BLaER1 treated with 17β-estradiol and CSF1 and Interleukin-3, amounts not matched to agents 10 nM and 100 nM (cell line): ENCODE measurements at regions not wholly inside any gene's neighbourhood (a gene's known extent, or its start where the extent isn't known, plus 50 kb on each side); places are given as distances from the start of the nearest gene placed in this dataset.
"Not testable (repeated sequence)": the region's sequence is repeated elsewhere in the genome, so short reads cannot be mapped to it uniquely, and the experiment has no call there.

Experiments used
- H3K27ac ChIP-seq, 11 experiments: shearing (Covaris generic); formaldehyde crosslinking; 2 replicates each; pipeline ENCODE4 v1.8.1; 2022
- H3K27me3 ChIP-seq, 11 experiments: shearing (Covaris generic); formaldehyde crosslinking; 2 replicates each; pipeline ENCODE4 v1.8.1; 2022
- H3K36me3 ChIP-seq, 11 experiments: shearing (Covaris generic); formaldehyde crosslinking; 2 replicates each; pipeline ENCODE4 v1.8.1; 2022
- H3K4me1 ChIP-seq, 10 experiments: shearing (Covaris generic); formaldehyde crosslinking; 2 replicates each; pipeline ENCODE4 v1.8.1; 2022
- H3K4me2 ChIP-seq, 11 experiments: shearing (Covaris generic); formaldehyde crosslinking; 2 replicates each; pipeline ENCODE4 v1.8.1; 2022
- H3K4me3 ChIP-seq, 10 experiments: shearing (Covaris generic); formaldehyde crosslinking; 2 replicates each; pipeline ENCODE4 v1.8.1; 2022
- H3K9ac ChIP-seq, 11 experiments: shearing (Covaris generic); formaldehyde crosslinking; 2 replicates each; pipeline ENCODE4 v1.8.1; 2022
- H3K9me3 ChIP-seq, 11 experiments: shearing (Covaris generic); formaldehyde crosslinking; replicated peaks in 1 of 11; 2 replicates each; pipeline ENCODE4 v1.8.1; 2022
- H4K20me1 ChIP-seq, 11 experiments: shearing (Covaris generic); formaldehyde crosslinking; 2 replicates each; pipeline ENCODE4 v1.8.1; 2022
- Cebpa-rat ChIP-seq, 11 experiments: shearing (Covaris generic); IDR thresholded peaks; 2 replicates each; pipeline ENCODE4 v1.8.1; 2022

GRCh38 chrX:50967736-50968135 is 57.2 kb downstream of the BMP15 start:
- Histone ChIP-seq H3K9me3 (no peaks in the 10 kb centered on the region), H3K27me3 (peaks cover 80 to 98% (median 94%) of the 10 kb centered on the region in 11 experiments), H3K27ac (no peak overlapping the region), H3K36me3 (no peaks in the 10 kb centered on the region), H4K20me1 (peaks cover 0 to 2% (median 0%) of the 10 kb centered on the region in 11 experiments; a peak in 1 of 22 replicates), H3K4me3 (no peak overlapping the region), H3K4me1 (peaks cover 0 to 4% (median 0%) of the 10 kb centered on the region in 10 experiments; a peak in 1 of 20 replicates), H3K4me2 (no peak overlapping the region), H3K9ac (no peak overlapping the region)
- no peak for TF ChIP-seq Cebpa-rat (IDR thresholded peaks at IDR 0.05)

GRCh38 chrX:50968871-50969635 is 58.5 kb downstream of the BMP15 start:
- not testable (repeated sequence) for H4K20me1 ChIP-seq, H3K36me3 ChIP-seq, H3K4me1 ChIP-seq, H3K27ac ChIP-seq, H3K4me2 ChIP-seq, H3K9me3 ChIP-seq, H3K9ac ChIP-seq, H3K4me3 ChIP-seq
- peaks cover 73 to 98% (median 91%) of the 10 kb centered on the region in 11 experiments for H3K27me3 ChIP-seq

- Histone ChIP-seq H4K20me1 (peaks cover 0 to 2% (median 0%) of the 10 kb centered on the region in 11 experiments; a peak in 1 of 22 replicates), H3K4me2 (no peak overlapping the region), H3K36me3 (no peaks in the 10 kb centered on the region), H3K9me3 (no peaks in the 10 kb centered on the region), H3K4me1 (no peaks in the 10 kb centered on the region), H3K27me3 (peaks cover 65 to 98% (median 91%) of the 10 kb centered on the region in 11 experiments), H3K4me3 (no peak overlapping the region), H3K27ac (no peak overlapping the region), H3K9ac (no peak overlapping the region)
- no peak for TF ChIP-seq Cebpa-rat (IDR thresholded peaks at IDR 0.05)
Measured at GRCh38 chrX:50971395-50971794, 60.9 kb downstream of the BMP15 start.

DNA sequence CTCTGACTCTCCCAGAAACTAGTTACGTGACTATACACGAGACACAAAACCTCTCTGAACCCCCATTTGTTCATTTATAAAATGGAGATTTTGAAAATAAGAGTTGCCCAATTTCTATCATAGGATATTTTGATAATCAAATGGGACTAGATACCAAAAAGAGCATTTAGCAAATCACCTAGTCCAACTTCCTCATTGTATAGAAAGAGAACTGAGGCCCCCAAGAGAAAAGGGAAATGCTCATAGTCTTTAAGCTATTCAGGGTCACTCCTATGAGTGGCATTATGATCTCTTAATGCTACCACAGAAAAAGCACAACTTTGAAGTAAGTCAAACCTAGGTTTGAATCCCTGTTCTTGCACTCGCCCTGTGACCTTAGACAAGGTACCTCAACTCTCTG is 62.7 kb downstream of the BMP15 start:
- H3K27me3 ChIP-seq: peaks cover 69 to 100% (median 92%) of the 10 kb centered on the region in 11 experiments; a peak in 21 of 22 replicates
- no peak overlapping the region for H3K4me2 ChIP-seq
- no peak overlapping the region for H3K4me3 ChIP-seq
- no peak overlapping the region for H3K27ac ChIP-seq
- no peaks in the 10 kb centered on the region for H3K9me3 ChIP-seq
- no peak for TF ChIP-seq Cebpa-rat (IDR thresholded peaks at IDR 0.05)
- H3K36me3 ChIP-seq: no peaks in the 10 kb centered on the region
- no peaks in the 10 kb centered on the region for H3K4me1 ChIP-seq
- H4K20me1 ChIP-seq: peaks cover 0 to 2% (median 0%) of the 10 kb centered on the region in 11 experiments; a peak in 1 of 22 replicates
- no peak overlapping the region for H3K9ac ChIP-seq

DNA sequence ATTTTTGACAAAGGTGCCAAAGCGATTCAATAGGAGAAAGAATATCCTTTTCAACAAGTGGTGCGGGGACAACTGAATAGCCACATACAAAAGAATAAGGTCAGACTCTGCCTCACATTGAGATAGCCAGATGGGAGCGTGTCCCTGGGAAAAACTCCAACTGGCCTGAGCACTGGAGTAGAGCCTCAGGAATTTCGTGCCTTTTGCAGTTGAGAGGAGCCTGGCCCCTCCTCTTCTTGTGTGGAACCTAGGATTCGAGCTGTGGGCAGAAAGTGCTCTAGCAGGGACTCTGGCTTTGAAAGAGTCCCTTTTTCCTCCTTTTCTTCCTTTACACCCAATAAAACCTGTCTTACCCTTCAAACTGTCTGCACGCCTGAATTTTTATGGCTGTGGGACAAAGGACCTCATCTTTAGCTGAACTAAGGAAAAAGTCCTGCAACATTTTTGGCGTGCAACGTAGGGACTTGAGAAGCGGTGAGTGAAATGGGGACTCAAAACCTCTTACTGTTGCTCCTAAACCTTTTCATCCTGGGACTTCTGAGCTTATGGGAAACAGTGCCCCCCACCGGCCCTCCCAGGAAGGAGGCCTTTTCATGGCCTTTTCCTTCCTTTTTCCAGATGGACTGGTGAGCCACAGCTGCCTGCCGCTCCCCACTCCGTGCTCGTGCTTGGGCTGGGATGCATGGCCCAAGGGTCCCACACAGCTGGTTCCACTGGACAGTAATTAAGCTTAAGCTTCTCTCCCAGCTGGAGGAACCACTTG is 68.6 kb downstream of the BMP15 start:
- Histone ChIP-seq H3K4me1 (no peaks in the 10 kb centered on the region), H3K9me3 (no peaks in the 10 kb centered on the region), H3K36me3 (no peaks in the 10 kb centered on the region), H3K4me3 (no peak overlapping the region), H4K20me1 (no peaks in the 10 kb centered on the region; a peak in 3 of 22 replicates), H3K9ac (no peak overlapping the region), H3K27ac (no peak overlapping the region), H3K27me3 (peaks cover 90 to 100% (median 99%) of the 10 kb centered on the region in 11 experiments), H3K4me2 (no peak overlapping the region)
- no peak for TF ChIP-seq Cebpa-rat (IDR thresholded peaks at IDR 0.05)

DNA sequence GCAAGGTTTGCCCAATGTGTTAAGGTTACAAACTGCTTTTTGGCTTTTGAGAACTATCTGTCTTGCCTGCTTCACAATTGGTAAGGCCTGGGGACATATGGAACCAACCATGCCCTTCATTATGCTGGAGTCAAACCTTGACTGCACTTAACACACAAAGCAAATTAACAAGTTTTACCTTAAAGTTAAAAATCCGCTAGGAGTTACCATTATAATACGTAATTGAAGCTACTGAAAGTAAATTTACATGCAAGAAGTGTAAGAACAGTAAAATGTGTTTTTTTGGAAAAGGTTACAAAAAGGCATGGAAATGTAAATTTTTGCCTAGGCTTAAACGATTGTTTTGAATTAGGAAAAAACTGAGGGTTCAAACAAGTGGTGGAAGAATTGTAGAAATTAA is 69.7 kb downstream of the BMP15 start:
- H3K9ac ChIP-seq: no peak overlapping the region
- no peaks in the 10 kb centered on the region for H3K4me1 ChIP-seq
- H3K4me2 ChIP-seq: no peak overlapping the region
- H3K9me3 ChIP-seq: no peaks in the 10 kb centered on the region
- peaks cover 97 to 100% (median 99%) of the 10 kb centered on the region in 11 experiments for H3K27me3 ChIP-seq
- H4K20me1 ChIP-seq: no peaks in the 10 kb centered on the region; a peak in 3 of 22 replicates
- no peak overlapping the region for H3K27ac ChIP-seq
- no peaks in the 10 kb centered on the region for H3K36me3 ChIP-seq
- TF ChIP-seq Cebpa-rat (IDR thresholded peaks at IDR 0.05): no peak
- no peak overlapping the region for H3K4me3 ChIP-seq

GRCh38 chrX:50988649-50989048 is 78.1 kb downstream of the BMP15 start:
- H3K4me1 ChIP-seq: no peaks in the 10 kb centered on the region
- no peak overlapping the region for H3K9ac ChIP-seq
- no peak overlapping the region for H3K27ac ChIP-seq
- H3K36me3 ChIP-seq: no peaks in the 10 kb centered on the region
- no peaks in the 10 kb centered on the region for H3K9me3 ChIP-seq
- no peak overlapping the region for H3K4me2 ChIP-seq
- H4K20me1 ChIP-seq: peaks cover 0 to 7% (median 0%) of the 10 kb centered on the region in 11 experiments; a peak in 2 of 22 replicates
- H3K4me3 ChIP-seq: no peak overlapping the region
- peaks cover 76 to 84% (median 82%) of the 10 kb centered on the region in 11 experiments for H3K27me3 ChIP-seq
- no peak for TF ChIP-seq Cebpa-rat (IDR thresholded peaks at IDR 0.05)

DNA sequence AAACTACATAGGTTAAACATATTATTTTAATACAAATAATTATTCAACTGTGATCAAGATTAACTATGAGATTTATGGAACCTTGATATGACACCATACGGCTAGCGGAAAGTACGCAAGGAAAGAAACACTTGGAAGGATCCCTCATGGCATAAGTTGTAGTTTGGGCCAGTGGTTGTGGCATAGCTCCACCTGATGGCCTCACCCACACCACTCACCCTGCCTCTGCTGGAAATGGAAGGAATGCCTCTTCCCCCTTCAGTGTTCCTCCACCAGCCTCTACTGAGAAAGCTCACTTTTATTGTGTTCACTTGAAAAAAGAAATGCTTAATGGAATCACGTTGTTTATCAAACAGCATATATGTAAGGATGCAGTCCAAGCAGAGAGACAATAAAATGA is 86.4 kb downstream of the BMP15 start:
- Histone ChIP-seq H3K4me3 (no peak overlapping the region), H3K4me2 (no peak overlapping the region), H3K4me1 (peaks cover 0 to 13% (median 0%) of the 10 kb centered on the region in 10 experiments; a peak in 6 of 20 replicates), H3K27ac (no peak overlapping the region), H3K9me3 (no peaks in the 10 kb centered on the region), H3K9ac (no peak overlapping the region), H4K20me1 (0 out of 22 replicates have a peak, but pooled peaks cover 0 to 5% (median 0%) of the 10 kb centered on the region in 11 experiments), H3K36me3 (no peaks in the 10 kb centered on the region), H3K27me3 (peaks cover 64 to 84% (median 76%) of the 10 kb centered on the region in 11 experiments)
- TF ChIP-seq Cebpa-rat (IDR thresholded peaks at IDR 0.05): no peak

GRCh38 chrX:51000384-51000783 is 89.8 kb downstream of the BMP15 start:
- peaks cover 62 to 86% (median 76%) of the 10 kb centered on the region in 11 experiments for H3K27me3 ChIP-seq
- H3K36me3 ChIP-seq, H3K4me3 ChIP-seq, H4K20me1 ChIP-seq, H3K9ac ChIP-seq, H3K9me3 ChIP-seq: not testable (repeated sequence)
- H3K4me1 ChIP-seq: peaks cover 0 to 13% (median 0%) of the 10 kb centered on the region in 10 experiments; a peak in 6 of 20 replicates
- H3K27ac ChIP-seq: peak overlapping the region in 1 of 11 experiments; percentile 57; a peak in 2 of 22 replicates
- peak overlapping the region in 4 of 11 experiments; percentile 21 to 40 (median 26); a peak in 2 of 22 replicates for H3K4me2 ChIP-seq

GRCh38 chrX:51001733-51002632 is 91.4 kb downstream of the BMP15 start:
- not testable (repeated sequence) for H3K36me3 ChIP-seq, H3K4me3 ChIP-seq, H3K9me3 ChIP-seq, H3K27ac ChIP-seq, H4K20me1 ChIP-seq, H3K4me2 ChIP-seq, H3K9ac ChIP-seq
- Histone ChIP-seq H3K4me1 (peaks cover 0 to 13% (median 0%) of the 10 kb centered on the region in 10 experiments; a peak in 6 of 20 replicates), H3K27me3 (peaks cover 72 to 90% (median 83%) of the 10 kb centered on the region in 11 experiments)
